ENCODE measurements at regions not wholly inside any gene's neighbourhood (a gene's known extent, or its start where the extent isn't known, plus 50 kb on each side); places are given as distances from the start of the nearest gene placed in this dataset.

- no peak overlapping the region for H3K27ac Mint-ChIP-seq
Measured at GRCh38 chr17:28267720-28268609, 51.0 kb upstream of the TMEM97 start.

More at GRCh38 chr17:28267720-28268609, 51.0 kb upstream of the TMEM97 start:
- ChIA-PET CTCF (no interaction called here), POLR2A (no interaction called here)
- intact Hi-C loops (cut with micrococcal nuclease) = no loop called here
- Histone ChIP-seq H3K4me3 (ENCODE audit: control extremely low read depth in 1 of 5, extremely low read depth in 1 of 5, insufficient read depth in 1 of 5, low read depth in 2 of 5, low read length in 4 of 5) (no peak overlapping the region), H3K36me3 (replicated peaks in 1 of 2; ENCODE audit: control extremely low read depth in 1 of 2, control insufficient read depth in 1 of 2, extremely low read depth in 1 of 2, insufficient read depth in 2 of 2, low read length in 1 of 2) (no peaks in the 10 kb centered on the region), H3K4me1 (ENCODE audit: control insufficient read depth in 2 of 2, insufficient read depth in 2 of 2, low read length in 2 of 2) (no peaks in the 10 kb centered on the region), H2AFZ (ENCODE audit: insufficient read depth, low read depth, low read length, poor library complexity, severe bottlenecking) (no peak overlapping the region), H3K79me2 (ENCODE audit: control insufficient read depth, insufficient read depth, low read length) (no peaks in the 10 kb centered on the region), H3K9ac (ENCODE audit: low read length) (no peak overlapping the region), H3K27me3 (replicated peaks in 1 of 4; ENCODE audit: control extremely low read depth in 1 of 4, control insufficient read depth in 3 of 4, insufficient read depth in 4 of 4, low read length in 3 of 4) (peaks cover 0 to 26% (median 14%) of the 10 kb centered on the region in 4 experiments), H3K9me3 (ENCODE audit: control extremely low read depth in 1 of 3, control insufficient read depth in 2 of 3, insufficient read depth in 1 of 3, low read length in 2 of 3) (peaks cover 2 to 34% (median 8%) of the 10 kb centered on the region in 3 donors), H4K20me1 (ENCODE audit: control insufficient read depth, insufficient read depth, low read length, poor library complexity, severe bottlenecking) (no peaks in the 10 kb centered on the region), H3K4me2 (replicated peaks; ENCODE audit: low read depth, low read length, poor library complexity, severe bottlenecking) (no peak overlapping the region), H3K27ac (ENCODE audit: low read length in 2 of 2) (no peak overlapping the region)
- DNase-seq (no peak), ATAC-seq (ENCODE audit: low read depth) (no peak)
- H3K9me3 Mint-ChIP-seq (ENCODE audit: insufficient read depth) = no peaks in the 10 kb centered on the region
- peaks cover 32% of the 10 kb centered on the region for H3K27me3 Mint-ChIP-seq
- no peak overlapping the region for H3K4me3 Mint-ChIP-seq
- TF ChIP-seq, protein P1, sequence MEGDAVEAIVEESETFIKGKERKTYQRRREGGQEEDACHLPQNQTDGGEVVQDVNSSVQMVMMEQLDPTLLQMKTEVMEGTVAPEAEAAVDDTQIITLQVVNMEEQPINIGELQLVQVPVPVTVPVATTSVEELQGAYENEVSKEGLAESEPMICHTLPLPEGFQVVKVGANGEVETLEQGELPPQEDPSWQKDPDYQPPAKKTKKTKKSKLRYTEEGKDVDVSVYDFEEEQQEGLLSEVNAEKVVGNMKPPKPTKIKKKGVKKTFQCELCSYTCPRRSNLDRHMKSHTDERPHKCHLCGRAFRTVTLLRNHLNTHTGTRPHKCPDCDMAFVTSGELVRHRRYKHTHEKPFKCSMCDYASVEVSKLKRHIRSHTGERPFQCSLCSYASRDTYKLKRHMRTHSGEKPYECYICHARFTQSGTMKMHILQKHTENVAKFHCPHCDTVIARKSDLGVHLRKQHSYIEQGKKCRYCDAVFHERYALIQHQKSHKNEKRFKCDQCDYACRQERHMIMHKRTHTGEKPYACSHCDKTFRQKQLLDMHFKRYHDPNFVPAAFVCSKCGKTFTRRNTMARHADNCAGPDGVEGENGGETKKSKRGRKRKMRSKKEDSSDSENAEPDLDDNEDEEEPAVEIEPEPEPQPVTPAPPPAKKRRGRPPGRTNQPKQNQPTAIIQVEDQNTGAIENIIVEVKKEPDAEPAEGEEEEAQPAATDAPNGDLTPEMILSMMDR (IDR thresholded peaks at IDR 0.05) = no peak
- no peak for TF ChIP-seq EZH2 (IDR thresholded peaks at IDR 0.05; ENCODE audit: borderline replicate concordance, insufficient read depth, low read depth, low read length, poor library complexity, severe bottlenecking)
- no peaks in the 10 kb centered on the region for H3K4me1 Mint-ChIP-seq
- 95% methylated on average over 23 of the region's 25 CpGs for WGBS (ENCODE audit: insufficient coverage)

All from B cell (primary cell).